DMS 273 treated with DMSO at 0.1 percent for 48 hours (cell line): ENCODE measurements at regions not wholly inside any gene's neighbourhood (a gene's known extent, or its start where the extent isn't known, plus 50 kb on each side); places are given as distances from the start of the nearest gene placed in this dataset.
"Not testable (repeated sequence)": the region's sequence is repeated elsewhere in the genome, so short reads cannot be mapped to it uniquely, and the experiment has no call there.

Experiments used
- DNase-seq: peaks from one replicate; lab custom pipeline; 2025; lab: John Stamatoyannopoulos, UW

- DNase-seq = not testable (repeated sequence)
Observed at GRCh38 chr1:56118676-56119075, 460.7 kb downstream of the PLPP3 start.

DNA sequence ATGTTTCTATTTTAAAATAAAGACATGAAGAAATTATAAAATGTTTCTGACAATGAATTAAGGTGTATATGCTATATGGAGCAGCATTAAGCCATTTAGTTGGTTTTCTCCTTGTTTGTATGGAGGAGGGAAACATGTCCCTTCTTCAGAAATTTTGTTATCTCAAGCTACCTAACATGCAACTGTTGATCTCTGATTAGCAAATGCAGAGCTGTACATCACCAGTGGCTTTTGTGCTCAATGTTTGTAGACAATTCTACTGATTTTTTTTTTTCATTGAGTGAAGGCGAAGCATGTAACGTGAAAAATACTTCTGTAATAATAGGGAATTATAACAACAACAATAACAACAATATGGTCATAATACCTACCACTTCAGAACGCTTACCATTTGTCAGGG lies 463.7 kb downstream of the PLPP3 start:
- no peak for DNase-seq

- DNase-seq = no peak
Observed at GRCh38 chr1:56113679-56114078, 465.7 kb downstream of the PLPP3 start.

DNA sequence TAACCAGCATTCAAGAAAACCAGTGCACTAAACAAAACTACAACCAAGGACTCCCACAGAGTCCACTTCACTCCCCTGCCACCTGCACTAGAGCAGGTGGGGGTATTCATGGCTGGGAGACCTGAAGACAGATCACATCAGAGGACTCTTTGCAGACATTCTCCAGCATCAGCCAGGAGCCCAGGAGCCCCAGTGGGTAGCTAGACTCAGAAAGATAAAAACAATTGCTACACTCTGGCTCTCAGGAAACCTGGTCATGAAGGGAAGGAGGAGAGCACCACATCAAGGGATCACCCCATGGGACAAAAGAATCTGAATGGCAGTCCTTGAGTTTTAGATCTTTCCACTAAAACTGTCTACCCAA lies 472.1 kb downstream of the PLPP3 start:
- DNase-seq = no peak

DNA sequence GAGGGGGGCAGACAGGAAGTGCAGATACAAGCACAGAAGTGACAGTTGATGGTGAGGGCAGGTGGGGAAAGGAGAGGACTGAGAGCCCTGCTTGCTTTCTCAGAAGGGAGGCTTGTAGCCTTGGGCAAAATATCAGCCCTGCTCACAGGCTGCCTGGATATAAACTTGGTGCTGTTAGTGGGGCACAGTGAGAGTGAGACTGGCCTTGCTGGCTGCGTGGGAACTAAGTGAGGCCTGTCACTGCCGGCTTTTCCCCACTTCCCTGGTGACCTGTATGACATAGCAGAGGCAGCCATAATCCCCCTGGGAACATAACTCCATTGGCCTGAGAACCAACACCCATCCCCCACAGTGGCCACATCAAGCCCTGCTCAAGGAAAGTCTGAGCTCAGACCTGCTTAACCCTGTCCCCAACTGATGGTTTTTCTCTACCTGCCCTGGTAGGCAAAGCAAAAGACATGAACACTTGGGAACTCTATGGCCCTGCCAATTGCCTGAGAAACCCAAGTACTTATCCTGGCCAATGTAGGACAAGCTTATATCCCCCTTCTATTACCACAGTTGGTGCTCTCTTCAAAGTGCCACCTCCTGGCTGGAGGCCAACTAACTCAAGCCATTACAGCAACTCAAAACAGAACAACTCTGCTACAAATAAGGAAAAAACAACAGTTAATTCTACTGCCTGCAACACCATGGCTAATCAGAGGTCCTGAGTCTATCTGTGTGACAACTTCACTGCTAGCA lies 472.7 kb downstream of the PLPP3 start:
- DNase-seq = no peak

DNA sequence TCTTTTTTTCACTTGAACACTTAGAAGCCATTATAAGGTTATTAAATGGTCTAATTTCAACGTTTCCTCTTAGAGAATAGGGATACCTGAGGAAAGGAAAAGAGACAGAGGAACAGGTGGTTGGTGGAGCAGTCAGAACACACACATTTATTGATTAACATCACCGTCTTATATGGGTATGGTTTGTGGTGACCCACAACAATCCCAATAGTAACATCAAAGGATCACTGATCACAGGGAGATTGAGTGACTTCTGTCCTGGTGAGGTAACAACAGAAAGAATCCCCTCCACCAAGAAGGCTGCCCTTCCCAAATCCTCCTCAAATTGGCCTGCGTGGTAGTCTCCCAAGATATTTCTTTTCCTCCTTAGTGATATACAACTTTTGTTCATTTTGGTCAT lies 474.0 kb downstream of the PLPP3 start:
- no peak for DNase-seq

- DNase-seq = no peak
Observed at GRCh38 chr1:56099766-56100265, 479.5 kb downstream of the PLPP3 start.

DNA sequence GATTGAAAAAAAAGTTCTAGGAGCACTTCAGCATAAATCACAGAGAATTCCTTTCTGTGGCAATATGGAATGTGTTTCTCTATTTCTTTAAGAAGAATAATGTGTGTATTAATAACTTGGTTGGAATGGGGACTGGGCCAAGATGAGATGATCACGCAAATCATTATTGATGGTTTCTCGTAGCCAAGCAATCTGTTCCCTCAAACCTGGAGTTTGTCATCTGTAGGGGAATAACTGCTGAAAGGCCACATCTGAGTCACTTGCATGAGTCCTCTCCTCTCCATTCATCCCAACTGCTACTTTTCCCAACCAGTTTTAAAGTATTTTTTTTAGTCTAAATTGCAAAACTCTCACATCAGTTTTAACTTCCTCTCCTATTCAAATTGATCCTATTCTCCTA lies 480.4 kb downstream of the PLPP3 start:
- DNase-seq = no peak

DNA sequence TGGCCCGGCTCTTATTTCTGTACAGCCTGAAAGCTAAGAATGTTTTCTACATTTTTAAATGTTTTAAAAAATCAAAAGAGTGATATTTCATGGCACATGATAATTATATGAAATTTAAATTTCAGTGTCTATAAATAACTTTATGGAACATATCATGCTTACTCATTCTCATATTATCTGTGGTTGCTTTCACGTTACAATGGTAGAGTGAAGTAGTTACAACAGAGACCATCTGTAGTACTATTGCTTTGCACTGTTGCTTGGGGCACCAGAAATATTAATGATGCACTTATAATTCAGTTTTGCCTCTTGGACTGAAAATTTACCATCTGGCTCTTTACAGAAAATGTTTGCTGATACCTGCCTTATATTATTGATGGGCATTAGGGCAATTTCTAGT lies 481.6 kb downstream of the PLPP3 start:
- DNase-seq = no peak

- no peak for DNase-seq
Observed at GRCh38 chr1:56095696-56096665, 483.4 kb downstream of the PLPP3 start.

- DNase-seq = no peak
Observed at GRCh38 chr1:56094168-56094567, 485.2 kb downstream of the PLPP3 start.

GRCh38 chr1:56092684-56093570 lies 486.4 kb downstream of the PLPP3 start:
- no peak for DNase-seq

GRCh38 chr1:56089826-56090225 lies 489.5 kb downstream of the PLPP3 start:
- DNase-seq = not testable (repeated sequence)

DNA sequence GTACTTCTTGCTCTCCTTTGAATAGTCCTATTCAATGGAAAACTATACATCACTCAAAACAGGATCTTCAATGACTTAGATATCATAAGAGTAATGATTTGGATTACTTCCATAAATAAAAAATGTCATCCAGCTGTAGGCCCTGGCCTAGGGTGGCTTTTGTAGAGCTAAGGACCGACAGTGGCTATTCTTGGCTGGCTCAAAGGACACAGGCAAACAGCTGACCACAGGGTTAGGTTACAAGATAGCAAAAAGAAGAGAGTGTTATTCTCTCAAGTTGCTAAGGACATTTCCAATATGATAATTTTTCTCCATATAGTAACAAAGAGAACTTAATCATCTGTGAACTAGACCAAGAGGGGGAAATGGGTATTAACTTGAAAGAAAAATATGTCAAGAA lies 495.1 kb downstream of the PLPP3 start:
- no peak for DNase-seq

- DNase-seq = no peak
Observed at GRCh38 chr1:56081736-56082135, 497.6 kb downstream of the PLPP3 start.

DNA sequence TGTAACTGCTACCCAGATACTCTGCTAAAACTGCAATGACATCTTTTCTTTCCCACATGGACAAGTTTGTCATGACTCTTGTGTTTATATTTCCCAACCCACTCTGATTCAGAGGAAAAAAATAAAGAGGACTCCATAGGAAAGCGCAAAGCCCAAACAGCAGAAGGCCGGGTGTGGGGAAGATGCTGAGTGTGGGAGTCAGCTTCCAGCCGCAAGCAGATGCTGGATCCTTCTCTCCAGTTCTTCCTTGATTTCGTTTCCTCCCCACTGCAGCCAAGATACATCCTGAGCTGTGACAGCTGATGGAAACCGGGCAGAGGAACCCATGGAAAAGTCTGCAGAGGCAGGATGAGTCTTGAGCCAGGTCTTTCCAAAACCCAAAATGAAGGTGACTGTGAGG lies 498.2 kb downstream of the PLPP3 start:
- DNase-seq = no peak

GRCh38 chr1:56080123-56080522 lies 499.2 kb downstream of the PLPP3 start:
- DNase-seq = no peak

DNA sequence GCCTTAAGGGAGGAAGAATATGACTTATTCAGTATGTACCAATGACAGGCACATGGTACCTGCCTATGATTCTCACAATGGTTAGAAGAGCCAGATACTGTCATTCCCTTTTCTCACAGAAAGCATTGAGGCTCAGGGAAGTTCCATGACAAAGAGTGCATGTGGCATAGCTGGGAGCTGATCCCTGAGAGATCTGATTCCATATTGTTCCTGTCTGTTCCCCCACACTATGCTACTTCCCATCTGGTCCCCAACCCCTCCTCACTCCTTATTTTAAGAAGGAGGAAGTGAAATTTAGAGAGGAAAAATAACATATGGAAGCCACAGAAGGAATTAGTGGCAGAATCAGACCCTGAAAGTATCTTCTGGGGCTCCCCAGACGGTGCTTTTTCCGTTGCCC lies 500.0 kb downstream of the PLPP3 start:
- DNase-seq = no peak

- no peak for DNase-seq
Observed at GRCh38 chr1:56077206-56077605, 502.2 kb downstream of the PLPP3 start.

DNA sequence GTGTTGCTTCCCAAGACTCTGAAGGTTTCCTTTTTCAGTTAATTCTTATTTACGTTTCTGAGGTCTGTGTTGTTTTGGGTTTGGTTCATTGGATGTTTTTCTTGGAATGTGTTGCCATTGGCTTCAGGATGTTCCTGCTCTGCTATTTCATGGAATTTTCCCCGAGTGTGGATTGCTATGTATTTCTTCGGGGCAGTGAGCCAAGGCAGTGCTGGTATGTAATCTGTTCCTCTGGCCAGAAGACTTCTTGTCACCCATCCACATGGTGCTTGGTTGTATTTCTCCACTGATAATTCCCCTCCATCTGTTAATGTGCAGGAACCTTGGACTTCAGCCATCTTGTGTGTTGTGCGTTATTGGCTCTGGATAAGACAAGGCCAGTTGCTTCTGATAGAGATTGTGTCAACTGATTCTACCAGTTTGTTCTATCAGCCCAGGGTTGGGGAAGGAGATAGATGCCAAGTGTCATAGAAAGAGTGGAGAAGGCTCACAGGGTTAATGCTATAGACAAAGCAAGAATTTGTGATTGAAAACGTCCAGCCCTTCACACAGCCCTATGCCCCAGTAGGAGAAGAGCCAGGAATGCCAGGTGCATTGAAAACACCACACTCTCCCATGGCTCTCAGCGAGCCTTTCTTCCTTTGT lies 505.2 kb downstream of the PLPP3 start:
- peak; percentile 94 for DNase-seq

DNA sequence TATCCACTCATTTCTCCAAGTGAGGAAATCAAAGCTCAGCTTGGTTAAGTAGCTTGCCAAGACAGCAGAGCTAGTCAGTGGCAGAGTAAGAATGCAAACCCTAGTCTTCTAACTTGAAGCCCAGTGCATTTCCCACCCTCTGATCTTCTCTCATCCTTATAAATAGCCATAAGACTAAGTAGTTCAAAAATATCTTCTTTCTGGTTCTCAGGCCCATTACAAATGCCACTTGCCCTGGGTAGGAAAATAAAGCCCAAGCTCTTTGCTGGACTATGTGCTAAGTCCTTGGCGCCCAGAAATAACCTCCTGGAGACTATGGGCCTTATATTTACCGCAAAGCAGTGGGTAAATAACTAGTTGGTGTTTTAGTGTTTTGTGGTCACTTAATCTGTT lies 505.8 kb downstream of the PLPP3 start:
- no peak for DNase-seq

GRCh38 chr1:56073206-56073605 lies 506.2 kb downstream of the PLPP3 start:
- DNase-seq = no peak
